ENCODE measurements at regions not wholly inside any gene's neighbourhood (a gene's known extent, or its start where the extent isn't known, plus 50 kb on each side); places are given as distances from the start of the nearest gene placed in this dataset.

- no peak overlapping the region for H3K27ac Mint-ChIP-seq
- Histone ChIP-seq H3K9me3 (ENCODE audit: low read depth) (no peaks in the 10 kb centered on the region), H3K4me3 (no peak overlapping the region), H4K20me1 (ENCODE audit: low read depth) (no peaks in the 10 kb centered on the region), H3K9ac (no peak overlapping the region), H2AFZ (replicated peaks) (no peak overlapping the region), H3K4me2 (no peak overlapping the region), H3F3A (ENCODE audit: low read depth) (no peaks in the 10 kb centered on the region), H3K27ac (no peak overlapping the region), H3K79me2 (ENCODE audit: low read depth) (no peaks in the 10 kb centered on the region), H3K4me1 (no peaks in the 10 kb centered on the region), H3K36me3 (no peaks in the 10 kb centered on the region), H3K27me3 (peaks cover 8% of the 10 kb centered on the region)
- TF ChIP-seq CTCF (IDR thresholded peaks at IDR 0.05) = no peak
- no peak for TF ChIP-seq EZH2phosphoT487 (IDR thresholded peaks at IDR 0.05)
- no peak for TF ChIP-seq EZH2 (IDR thresholded peaks at IDR 0.05)
- no peaks in the 10 kb centered on the region for H3K36me3 Mint-ChIP-seq
- H3K27me3 Mint-ChIP-seq (ENCODE audit: insufficient read depth, low read depth) = no peaks in the 10 kb centered on the region
- no peaks in the 10 kb centered on the region for H3K4me1 Mint-ChIP-seq
- DNase-seq (ENCODE audit: low spot score) = no peak
- no peaks in the 10 kb centered on the region for H3K9me3 Mint-ChIP-seq
- H3K4me3 Mint-ChIP-seq = no peak overlapping the region
Measured at GRCh38 chr11:82610671-82611070, 123.0 kb downstream of the FAM181B start.

DNA sequence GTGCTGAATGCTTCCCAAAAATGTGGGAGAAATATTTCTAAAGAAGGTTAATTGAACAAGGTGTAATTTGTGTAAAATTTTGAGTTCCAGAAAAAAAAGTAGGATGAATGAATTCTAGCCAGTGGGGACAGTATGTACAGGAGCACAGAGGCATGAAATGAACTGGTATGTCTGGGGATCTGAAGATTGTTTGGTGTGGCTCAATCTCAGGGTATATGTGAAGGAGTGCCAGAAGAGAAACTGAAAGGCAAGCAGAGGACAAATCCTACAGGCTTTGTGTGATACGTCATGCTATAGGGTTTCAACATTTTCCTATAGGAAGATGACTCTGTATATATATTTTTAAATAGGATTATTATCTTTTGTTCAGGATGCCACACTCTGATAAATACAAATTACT lies 126.9 kb downstream of the FAM181B start:
- no peaks in the 10 kb centered on the region for H3K9me3 ChIP-seq (ENCODE audit: low read depth)
- no peaks in the 10 kb centered on the region for H3F3A ChIP-seq (ENCODE audit: low read depth)
- Mint-ChIP-seq H3K27ac (no peak overlapping the region), H3K27me3 (ENCODE audit: insufficient read depth, low read depth) (no peaks in the 10 kb centered on the region), H3K9me3 (no peaks in the 10 kb centered on the region), H3K4me3 (no peak overlapping the region), H3K36me3 (no peaks in the 10 kb centered on the region), H3K4me1 (no peaks in the 10 kb centered on the region)
- H3K27ac ChIP-seq = no peak overlapping the region
- H3K79me2 ChIP-seq (ENCODE audit: low read depth) = no peaks in the 10 kb centered on the region
- no peak for TF ChIP-seq EZH2 (IDR thresholded peaks at IDR 0.05)
- no peak for TF ChIP-seq EZH2phosphoT487 (IDR thresholded peaks at IDR 0.05)
- no peak for TF ChIP-seq CTCF (IDR thresholded peaks at IDR 0.05)
- H4K20me1 ChIP-seq (ENCODE audit: low read depth) = no peaks in the 10 kb centered on the region
- no peak overlapping the region for H3K4me3 ChIP-seq
- H3K4me2 ChIP-seq = no peak overlapping the region
- no peaks in the 10 kb centered on the region for H3K36me3 ChIP-seq
- no peak for DNase-seq (ENCODE audit: low spot score)
- no peak overlapping the region for H3K9ac ChIP-seq
- H3K27me3 ChIP-seq = peaks cover 8% of the 10 kb centered on the region
- no peaks in the 10 kb centered on the region for H3K4me1 ChIP-seq
- H2AFZ ChIP-seq (replicated peaks) = no peak overlapping the region

DNA sequence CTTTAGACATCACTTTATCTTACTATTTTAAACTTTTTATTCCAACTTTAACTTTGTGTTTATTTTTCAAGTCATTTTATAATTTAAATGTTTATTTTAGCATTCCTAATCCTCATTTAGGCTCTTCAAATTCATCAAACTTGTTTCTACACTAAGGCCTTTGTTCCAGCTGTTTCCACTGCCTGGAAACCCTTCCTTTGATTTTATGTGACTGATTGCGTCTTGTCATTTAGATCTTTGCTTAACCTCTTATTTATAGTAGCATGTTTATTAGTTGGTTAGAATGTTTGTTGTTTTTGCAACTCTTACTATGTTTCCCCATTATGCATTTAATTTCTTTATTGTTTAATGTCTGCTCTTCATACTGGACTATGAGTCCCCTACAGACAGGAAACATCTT lies 132.0 kb downstream of the FAM181B start:
- H3K36me3 ChIP-seq = no peaks in the 10 kb centered on the region
- H3K4me1 ChIP-seq = no peaks in the 10 kb centered on the region
- H3F3A ChIP-seq (ENCODE audit: low read depth) = no peaks in the 10 kb centered on the region
- no peak overlapping the region for H3K9ac ChIP-seq
- no peak overlapping the region for H3K4me3 ChIP-seq
- Mint-ChIP-seq H3K36me3 (no peaks in the 10 kb centered on the region), H3K27ac (no peak overlapping the region), H3K4me1 (no peaks in the 10 kb centered on the region), H3K27me3 (ENCODE audit: insufficient read depth, low read depth) (no peaks in the 10 kb centered on the region), H3K4me3 (no peak overlapping the region), H3K9me3 (no peaks in the 10 kb centered on the region)
- no peaks in the 10 kb centered on the region for H3K27me3 ChIP-seq
- H3K4me2 ChIP-seq = no peak overlapping the region
- H3K27ac ChIP-seq = no peak overlapping the region
- H4K20me1 ChIP-seq (ENCODE audit: low read depth) = no peaks in the 10 kb centered on the region
- no peak overlapping the region for H2AFZ ChIP-seq (replicated peaks)
- TF ChIP-seq EZH2 (IDR thresholded peaks at IDR 0.05) (no peak), CTCF (IDR thresholded peaks at IDR 0.05) (no peak)
- H3K9me3 ChIP-seq (ENCODE audit: low read depth) = no peaks in the 10 kb centered on the region
- DNase-seq (ENCODE audit: low spot score) = no peak
- no peaks in the 10 kb centered on the region for H3K79me2 ChIP-seq (ENCODE audit: low read depth)

DNA sequence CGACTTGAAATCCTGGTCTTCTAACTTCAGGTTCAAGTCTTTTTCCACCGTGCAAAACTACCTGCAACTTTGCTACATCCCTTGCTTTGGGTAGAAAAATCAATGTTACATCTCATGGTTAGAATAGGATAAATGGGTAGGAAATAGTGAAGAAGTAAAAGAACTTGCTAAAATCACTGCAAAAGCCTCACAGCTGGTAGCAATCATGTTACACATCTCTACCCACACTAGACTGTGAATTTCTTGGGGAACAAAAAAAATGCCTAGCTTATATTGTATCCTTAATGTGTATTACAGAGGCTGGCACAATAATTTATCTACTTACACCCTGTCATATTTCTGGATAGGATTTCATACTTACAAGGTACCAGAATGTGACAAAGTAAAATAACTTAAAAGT lies 133.8 kb downstream of the FAM181B start:
- Histone ChIP-seq H3F3A (ENCODE audit: low read depth) (no peaks in the 10 kb centered on the region), H3K36me3 (no peaks in the 10 kb centered on the region), H2AFZ (replicated peaks) (no peak overlapping the region), H3K4me2 (no peak overlapping the region), H3K79me2 (ENCODE audit: low read depth) (no peaks in the 10 kb centered on the region), H3K4me1 (no peaks in the 10 kb centered on the region), H3K4me3 (no peak overlapping the region), H3K27me3 (no peaks in the 10 kb centered on the region), H4K20me1 (ENCODE audit: low read depth) (no peaks in the 10 kb centered on the region), H3K9ac (no peak overlapping the region), H3K27ac (no peak overlapping the region), H3K9me3 (ENCODE audit: low read depth) (no peaks in the 10 kb centered on the region)
- no peaks in the 10 kb centered on the region for H3K27me3 Mint-ChIP-seq (ENCODE audit: insufficient read depth, low read depth)
- H3K36me3 Mint-ChIP-seq = no peaks in the 10 kb centered on the region
- no peak for DNase-seq (ENCODE audit: low spot score)
- no peak overlapping the region for H3K27ac Mint-ChIP-seq
- TF ChIP-seq EZH2 (IDR thresholded peaks at IDR 0.05) (no peak), EZH2phosphoT487 (IDR thresholded peaks at IDR 0.05) (no peak), CTCF (IDR thresholded peaks at IDR 0.05) (no peak)
- no peaks in the 10 kb centered on the region for H3K4me1 Mint-ChIP-seq
- no peaks in the 10 kb centered on the region for H3K9me3 Mint-ChIP-seq
- no peak overlapping the region for H3K4me3 Mint-ChIP-seq

Measured in neural progenitor cell (in vitro differentiated cells).